Activated CD4-positive, alpha-beta T cell treated with anti-CD3 and anti-CD28 coated beads, Interleukin-2, amount 50 U/mL, for 48 hours (primary cell): ENCODE measurements at regions not wholly inside any gene's neighbourhood (a gene's known extent, or its start where the extent isn't known, plus 50 kb on each side); places are given as distances from the start of the nearest gene placed in this dataset.
A peak's percentile ranks its signal among the peaks of the same experiment; 100 is the strongest.

Experiments used
- DNase-seq, 2 experiments: peaks; one replicate each; pipeline ENCODE4 v3.0.0-alpha.2; 2020

- DNase-seq: no peak
These were observed 1007.5 kb upstream of the EEF2KMT start for GRCh38 chr16:6105115-6105514.

- DNase-seq: no peak
These were observed 1006.8 kb upstream of the EEF2KMT start for GRCh38 chr16:6104428-6104827.

GRCh38 chr16:6103561-6103960 lies 1006.0 kb upstream of the EEF2KMT start:
- DNase-seq: no peak

GRCh38 chr16:6099102-6099501 lies 1001.5 kb upstream of the EEF2KMT start:
- DNase-seq: no peak

- no peak for DNase-seq
These were observed 999.5 kb upstream of the EEF2KMT start for GRCh38 chr16:6096931-6097670.

GRCh38 chr16:6095414-6095813 lies 997.8 kb upstream of the EEF2KMT start:
- no peak for DNase-seq

GRCh38 chr16:6091021-6091420 lies 993.4 kb upstream of the EEF2KMT start:
- no peak for DNase-seq

- DNase-seq: peak; percentile 12 to 25
These were observed 983.9 kb upstream of the EEF2KMT start for GRCh38 chr16:6081320-6081976.

- DNase-seq: no peak
These were observed 979.0 kb upstream of the EEF2KMT start for GRCh38 chr16:6076631-6077030.

GRCh38 chr16:6068063-6068462 lies 970.5 kb upstream of the EEF2KMT start:
- DNase-seq: no peak

- no peak for DNase-seq
These were observed 969.1 kb upstream of the EEF2KMT start for GRCh38 chr16:6066652-6067051.

GRCh38 chr16:6063526-6063925 lies 965.9 kb upstream of the EEF2KMT start:
- DNase-seq: no peak

- DNase-seq: no peak
These were observed 962.1 kb upstream of the EEF2KMT start for GRCh38 chr16:6059671-6060070.

GRCh38 chr16:6057821-6058220 lies 960.2 kb upstream of the EEF2KMT start:
- DNase-seq: no peak

GRCh38 chr16:6048017-6048416 lies 950.4 kb upstream of the EEF2KMT start:
- DNase-seq: no peak

- no peak for DNase-seq
These were observed 949.7 kb upstream of the EEF2KMT start for GRCh38 chr16:6047325-6047724.

GRCh38 chr16:6038941-6039645 lies 941.5 kb upstream of the EEF2KMT start:
- no peak for DNase-seq

- no peak for DNase-seq
These were observed 937.6 kb upstream of the EEF2KMT start for GRCh38 chr16:6035161-6035560.

GRCh38 chr16:6034511-6034910 lies 936.9 kb upstream of the EEF2KMT start:
- DNase-seq: no peak

GRCh38 chr16:6032438-6032837 lies 934.8 kb upstream of the EEF2KMT start:
- no peak for DNase-seq

- DNase-seq: no peak
These were observed 934.0 kb upstream of the EEF2KMT start for GRCh38 chr16:6031567-6031966.

GRCh38 chr16:6031102-6031501 lies 933.5 kb upstream of the EEF2KMT start:
- no peak for DNase-seq

- DNase-seq: no peak
These were observed 930.1 kb upstream of the EEF2KMT start for GRCh38 chr16:6027733-6028132.

- DNase-seq: no peak
These were observed 925.9 kb upstream of the EEF2KMT start for GRCh38 chr16:6023449-6023848.
